Caco-2 (cell line): ENCODE measurements at regions not wholly inside any gene's neighbourhood (a gene's known extent, or its start where the extent isn't known, plus 50 kb on each side); places are given as distances from the start of the nearest gene placed in this dataset.

ENCODE experiments used
- BruUV-seq: library from RNA; stranded (reverse); fragments of 400-500 nt; replicated peaks from 2 replicates; lab custom pipeline; 2021; lab: Mats Ljungman, UMichigan
- CTCF ChIA-PET: fragments of 300-600 bp; sonication (Branson Sonifier 250); formaldehyde crosslinking; loops from one replicate; lab custom pipeline; 2022; ENCODE audit warnings: antibody characterized with exemption; lab: Charles Lee
- POLR2A ChIA-PET: fragments of 300-600 bp; sonication (Branson Sonifier 250); formaldehyde crosslinking; loops from one replicate; lab custom pipeline; 2022; ENCODE audit warnings: antibody characterized with exemption; lab: Charles Lee
- DNase-seq, 2 experiments: peaks; one replicate each; pipeline versions ENCODE4 v3.0.0 to v3.0.0-alpha.2; 2020 to 2022
- H3K27me3 ChIP-seq: replicated peaks from 2 replicates; pipeline ENCODE4 v1.6.0; 2011; ENCODE audit warnings: low read length; ENCODE audit not compliant: control insufficient read depth, insufficient read depth
- H3K36me3 ChIP-seq: 2 replicates; pipeline ENCODE4 v1.5.1; 2011; ENCODE audit warnings: low read length; ENCODE audit not compliant: control insufficient read depth, insufficient read depth
- H3K4me1 ChIP-seq: fragments of 250-450 bp; sonication (Bioruptor Pico); 2 replicates; pipeline ENCODE4 v1.5.1; 2020; ENCODE audit warnings: mild to moderate bottlenecking
- H3K4me3 ChIP-seq: 2 replicates; pipeline ENCODE4 v1.5.1; 2011; ENCODE audit warnings: low read depth, mild to moderate bottlenecking, control low read depth, low read length
- H3K9me3 ChIP-seq: fragments of 250-450 bp; sonication (Bioruptor Pico); 2 replicates; pipeline ENCODE4 v1.5.1; 2020; ENCODE audit warnings: mild to moderate bottlenecking, moderate library complexity
- H3K27ac Mint-ChIP-seq: one replicate; pipeline ENCODE4 v1.8.0; 2022; ENCODE audit warnings: mixed read lengths; ENCODE audit not compliant: unreplicated experiment
- H3K27me3 Mint-ChIP-seq: one replicate; pipeline ENCODE4 v1.8.0; 2022; ENCODE audit warnings: mixed read lengths; ENCODE audit not compliant: insufficient read depth, unreplicated experiment
- H3K36me3 Mint-ChIP-seq: one replicate; pipeline ENCODE4 v1.8.0; 2022; ENCODE audit warnings: mild to moderate bottlenecking, mixed read lengths; ENCODE audit not compliant: insufficient read depth, unreplicated experiment
- H3K4me1 Mint-ChIP-seq: one replicate; pipeline ENCODE4 v1.8.0; 2022; ENCODE audit warnings: low read depth, mixed read lengths; ENCODE audit not compliant: unreplicated experiment
- H3K4me3 Mint-ChIP-seq: one replicate; pipeline ENCODE4 v1.8.0; 2022; ENCODE audit warnings: mild to moderate bottlenecking, moderate library complexity, mixed read lengths; ENCODE audit not compliant: unreplicated experiment
- H3K9me3 Mint-ChIP-seq: one replicate; pipeline ENCODE4 v1.8.0; 2022; ENCODE audit warnings: mixed read lengths; ENCODE audit not compliant: unreplicated experiment
- intact Hi-C: fragments of 100-400 bp; cut with micrococcal nuclease; formaldehyde crosslinking; loops from one replicate; pipeline ENCODE4 v1.10.0; 2022; ENCODE audit not compliant: unreplicated experiment
- TF ChIP-seq, protein P1 (sequence below), 2 experiments: fragments of 200-600 bp in 1 of 2; IDR thresholded peaks; 1 replicate in 1 of 2; 2 replicates in 1 of 2; pipeline versions ENCODE4 v1.5.1 to v1.8.0; 2011 to 2022; ENCODE audit warnings: antibody characterized with exemption in 1 of 2, control low read depth in 1 of 2, inconsistent platforms in 1 of 2, low read depth in 1 of 2, low read length in 1 of 2, mild to moderate bottlenecking in 1 of 2, moderate library complexity in 1 of 2; ENCODE audit not compliant: insufficient read depth in 1 of 2, severe bottlenecking in 1 of 2, unreplicated experiment in 1 of 2

DNA sequence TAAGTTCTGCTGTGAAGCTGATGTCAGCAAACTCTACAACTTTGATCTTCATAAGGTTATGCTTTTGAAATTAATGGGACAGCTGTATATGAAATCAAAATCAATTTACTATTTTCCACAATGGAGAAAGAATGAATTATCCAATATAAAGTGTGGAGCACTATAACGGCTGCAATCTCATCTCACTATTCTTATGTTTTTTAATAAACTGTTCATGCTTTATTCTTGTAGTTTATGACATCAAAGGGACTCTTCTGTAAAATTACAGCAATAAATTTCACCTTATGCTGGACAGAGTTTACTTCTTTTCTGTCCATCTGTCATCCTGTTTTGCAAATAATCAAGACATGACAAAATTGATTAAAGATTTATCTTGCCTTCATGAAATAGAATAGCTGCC is 192.5 kb downstream of the TECRL start:
- Histone ChIP-seq H3K4me3 (no peak overlapping the region), H3K36me3 (no peaks in the 10 kb centered on the region), H3K9me3 (no peaks in the 10 kb centered on the region), H3K27me3 (no peaks in the 10 kb centered on the region), H3K4me1 (no peaks in the 10 kb centered on the region)
- CTCF ChIA-PET, result no interaction called here
- Mint-ChIP-seq H3K27me3 (no peaks in the 10 kb centered on the region), H3K4me1 (no peaks in the 10 kb centered on the region), H3K9me3 (no peaks in the 10 kb centered on the region), H3K4me3 (no peak overlapping the region), H3K27ac (no peak overlapping the region), H3K36me3 (no peaks in the 10 kb centered on the region)
- intact Hi-C loops, result no loop called here
- no TSS peak for BruUV-seq
- POLR2A ChIA-PET, result no interaction called here
- no peak for DNase-seq
- TF ChIP-seq, protein P1, sequence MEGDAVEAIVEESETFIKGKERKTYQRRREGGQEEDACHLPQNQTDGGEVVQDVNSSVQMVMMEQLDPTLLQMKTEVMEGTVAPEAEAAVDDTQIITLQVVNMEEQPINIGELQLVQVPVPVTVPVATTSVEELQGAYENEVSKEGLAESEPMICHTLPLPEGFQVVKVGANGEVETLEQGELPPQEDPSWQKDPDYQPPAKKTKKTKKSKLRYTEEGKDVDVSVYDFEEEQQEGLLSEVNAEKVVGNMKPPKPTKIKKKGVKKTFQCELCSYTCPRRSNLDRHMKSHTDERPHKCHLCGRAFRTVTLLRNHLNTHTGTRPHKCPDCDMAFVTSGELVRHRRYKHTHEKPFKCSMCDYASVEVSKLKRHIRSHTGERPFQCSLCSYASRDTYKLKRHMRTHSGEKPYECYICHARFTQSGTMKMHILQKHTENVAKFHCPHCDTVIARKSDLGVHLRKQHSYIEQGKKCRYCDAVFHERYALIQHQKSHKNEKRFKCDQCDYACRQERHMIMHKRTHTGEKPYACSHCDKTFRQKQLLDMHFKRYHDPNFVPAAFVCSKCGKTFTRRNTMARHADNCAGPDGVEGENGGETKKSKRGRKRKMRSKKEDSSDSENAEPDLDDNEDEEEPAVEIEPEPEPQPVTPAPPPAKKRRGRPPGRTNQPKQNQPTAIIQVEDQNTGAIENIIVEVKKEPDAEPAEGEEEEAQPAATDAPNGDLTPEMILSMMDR (IDR thresholded peaks at IDR 0.05; ENCODE audit: insufficient read depth in 1 of 2, low read depth in 1 of 2, low read length in 1 of 2, severe bottlenecking in 1 of 2, unreplicated experiment in 1 of 2), result no peak

DNA sequence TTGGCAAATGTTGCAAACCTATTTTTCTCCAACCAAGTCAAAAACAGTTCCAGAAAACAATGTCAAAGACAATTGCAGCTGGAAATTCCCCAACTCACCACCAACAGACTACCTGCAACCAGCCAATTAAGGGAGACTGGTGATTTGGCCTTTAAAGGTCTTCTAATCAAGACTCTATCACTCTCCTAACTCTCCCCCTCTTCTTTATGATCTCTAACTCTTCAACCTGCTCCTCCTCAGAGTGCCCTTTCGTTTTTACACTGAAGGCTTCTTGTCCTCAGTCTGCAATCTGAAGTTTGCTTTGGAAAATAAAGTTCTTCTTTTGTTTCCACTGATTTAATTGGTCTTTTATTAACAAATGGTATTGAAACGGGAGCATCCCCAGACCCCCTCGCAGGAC is 203.9 kb downstream of the TECRL start:
- Mint-ChIP-seq H3K36me3 (peaks cover 6% of the 10 kb centered on the region), H3K4me3 (no peak overlapping the region), H3K27me3 (no peaks in the 10 kb centered on the region), H3K27ac (no peak overlapping the region), H3K4me1 (no peaks in the 10 kb centered on the region), H3K9me3 (peaks cover 9% of the 10 kb centered on the region)
- Histone ChIP-seq H3K9me3 (no peaks in the 10 kb centered on the region), H3K4me1 (no peaks in the 10 kb centered on the region), H3K36me3 (no peaks in the 10 kb centered on the region), H3K4me3 (no peak overlapping the region), H3K27me3 (no peaks in the 10 kb centered on the region)
- TF ChIP-seq, protein P1 (IDR thresholded peaks at IDR 0.05; ENCODE audit: insufficient read depth in 1 of 2, low read depth in 1 of 2, low read length in 1 of 2, severe bottlenecking in 1 of 2, unreplicated experiment in 1 of 2), result no peak
- no peak for DNase-seq
- ChIA-PET POLR2A (no interaction called here), CTCF (no interaction called here)
- intact Hi-C loops, result no loop called here
- no TSS peak for BruUV-seq

DNA sequence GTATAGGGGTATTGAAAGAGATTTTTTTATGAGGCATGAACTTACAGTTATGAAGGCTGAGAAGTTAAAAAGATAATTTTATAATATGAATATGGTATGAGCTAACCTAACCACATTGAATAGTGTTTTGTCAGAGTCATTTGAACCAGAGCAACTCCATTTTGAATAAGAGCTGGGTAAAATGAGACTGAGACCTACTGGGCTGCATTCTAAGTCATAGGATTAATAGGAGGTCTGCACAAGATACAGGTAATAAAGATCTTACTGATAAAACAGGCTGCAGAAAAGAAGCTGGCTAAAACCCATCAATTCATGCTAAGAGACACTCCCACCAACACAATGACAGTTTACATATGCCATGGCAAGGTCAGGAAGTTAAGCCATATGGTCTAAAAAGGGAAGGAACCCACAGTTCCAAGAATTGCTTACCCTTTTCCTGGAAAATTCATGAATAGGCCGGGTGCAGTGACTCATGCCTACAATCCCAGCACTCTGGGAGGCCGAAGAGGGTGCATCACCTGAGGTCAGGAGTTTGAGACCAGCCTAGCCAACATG is 209.2 kb downstream of the TECRL start:
- TF ChIP-seq, protein P1 (IDR thresholded peaks at IDR 0.05; ENCODE audit: insufficient read depth in 1 of 2, low read depth in 1 of 2, low read length in 1 of 2, severe bottlenecking in 1 of 2, unreplicated experiment in 1 of 2), result no peak
- H3K4me1 Mint-ChIP-seq, result no peaks in the 10 kb centered on the region
- Histone ChIP-seq H3K4me3 (no peak overlapping the region), H3K36me3 (no peaks in the 10 kb centered on the region), H3K27me3 (no peaks in the 10 kb centered on the region), H3K4me1 (no peaks in the 10 kb centered on the region), H3K9me3 (no peaks in the 10 kb centered on the region)
- intact Hi-C loops, result no loop called here
- no peaks in the 10 kb centered on the region for H3K36me3 Mint-ChIP-seq
- no TSS peak for BruUV-seq
- DNase-seq, result no peak
- H3K27ac Mint-ChIP-seq, result no peak overlapping the region
- POLR2A ChIA-PET, result no interaction called here
- no peak overlapping the region for H3K4me3 Mint-ChIP-seq
- CTCF ChIA-PET, result no interaction called here
- peaks cover 3% of the 10 kb centered on the region for H3K27me3 Mint-ChIP-seq
- no peaks in the 10 kb centered on the region for H3K9me3 Mint-ChIP-seq
